GM12878 (cell line): ENCODE measurements at regions not wholly inside any gene's neighbourhood (a gene's known extent, or its start where the extent isn't known, plus 50 kb on each side); places are given as distances from the start of the nearest gene placed in this dataset.

Experiments
- ATAC-seq: fragments of 200-7000 bp; cut with Tn5 transposase; 3 replicates; pipeline ENCODE4 v1.9.1; 2020; ENCODE audit warnings: mild to moderate bottlenecking, moderate library complexity
- BruUV-seq: library from RNA; stranded (reverse); fragments of 400-500 nt; replicated peaks from 2 replicates; lab custom pipeline; 2021; lab: Mats Ljungman, UMichigan
- CTCF ChIA-PET: fragments of 300-600 bp; sonication (Branson Sonifier 250); formaldehyde crosslinking; extraction: SDS; loops from one replicate; lab custom pipeline; 2021; ENCODE audit warnings: inconsistent platforms; lab: Yijun Ruan, JAX
- POLR2A ChIA-PET: fragments of 350-600 bp; formaldehyde crosslinking; extraction: SDS; loops from one replicate; lab custom pipeline; 2021; ENCODE audit warnings: inconsistent platforms; lab: Charles Lee
- RAD21 ChIA-PET: fragments of 300-600 bp; sonication (Branson Sonifier 250); formaldehyde crosslinking; loops from one replicate; lab custom pipeline; 2023; ENCODE audit warnings: antibody characterized with exemption; ENCODE audit not compliant: unreplicated experiment; lab: Charles Lee
- SMC1A ChIA-PET: fragments of 300-600 bp; sonication (Branson Sonifier 250); formaldehyde crosslinking; loops from one replicate; lab custom pipeline; 2023; ENCODE audit not compliant: unreplicated experiment, uncharacterized antibody; lab: Charles Lee
- DNase-seq: peaks from one replicate; pipeline ENCODE4 v3.0.0-alpha.2; 2011; ENCODE audit warnings: low read depth, low spot score
- FAIRE-seq: peaks from 3 replicates; lab custom pipeline; 2011; peaks lifted over from hg19 to GRCh38; lab: Jason Lieb, UNC
- H2AFZ ChIP-seq: 2 replicates; pipeline ENCODE4 v1.6.0; 2011; ENCODE audit warnings: low read depth, low read length, control low read depth; ENCODE audit not compliant: control insufficient read depth
- H3K27ac ChIP-seq: 2 replicates; pipeline ENCODE4 v1.5.1; 2011; ENCODE audit warnings: control low read depth; ENCODE audit not compliant: control insufficient read depth, insufficient read depth
- H3K27me3 ChIP-seq, 2 experiments: replicated peaks in 1 of 2; 2 replicates each; pipeline versions ENCODE4 v1.6.0 to v1.6.1; 2011; ENCODE audit warnings: low read length in 1 of 2; ENCODE audit not compliant: control insufficient read depth in 2 of 2, insufficient read depth in 2 of 2
- H3K36me3 ChIP-seq, 2 experiments: 2 replicates each; pipeline ENCODE4 v1.5.1; 2011; ENCODE audit warnings: low read length in 1 of 2; ENCODE audit not compliant: control insufficient read depth in 2 of 2, insufficient read depth in 2 of 2
- H3K4me1 ChIP-seq: 2 replicates; pipeline ENCODE4 v1.6.1; 2011; ENCODE audit warnings: mild to moderate bottlenecking, low read length, moderate library complexity, mixed read lengths; ENCODE audit not compliant: control insufficient read depth, insufficient read depth
- H3K4me2 ChIP-seq: 2 replicates; pipeline ENCODE4 v1.6.0; 2011; ENCODE audit warnings: control low read depth; ENCODE audit not compliant: control insufficient read depth, insufficient read depth
- H3K4me3 ChIP-seq: fragments of 200-600 bp; sonication (generic); 2 replicates; pipeline ENCODE4 v1.5.1; 2016
- H3K79me2 ChIP-seq: 2 replicates; pipeline ENCODE4 v1.6.0; 2011; ENCODE audit warnings: low read length; ENCODE audit not compliant: control insufficient read depth, insufficient read depth
- H3K9ac ChIP-seq: 2 replicates; pipeline ENCODE4 v1.8.0; 2011; ENCODE audit warnings: low read length, control low read depth, mixed read lengths; ENCODE audit not compliant: control insufficient read depth, insufficient read depth
- H3K9me3 ChIP-seq: replicated peaks from 3 replicates; pipeline ENCODE4 v1.5.1; 2011; ENCODE audit warnings: mild to moderate bottlenecking, low read length; ENCODE audit not compliant: control insufficient read depth, insufficient read depth
- H4K20me1 ChIP-seq: 2 replicates; pipeline ENCODE4 v1.6.0; 2011; ENCODE audit not compliant: control insufficient read depth, insufficient read depth
- ATF2 ChIP-seq: IDR thresholded peaks from 2 replicates; pipeline ENCODE4 v1.6.1; 2012; ENCODE audit warnings: low read length, inconsistent platforms
- BHLHE40 ChIP-seq, 2 experiments: fragments of 450-650 bp in 1 of 2; IDR thresholded peaks; 2 replicates each; pipeline ENCODE4 v1.6.1; 2011 to 2017; ENCODE audit warnings: low read depth in 2 of 2, borderline replicate concordance in 1 of 2, improper control_type of control experiment in 1 of 2, low read length in 1 of 2, mild to moderate bottlenecking in 1 of 2
- CBX5 ChIP-seq: sonication (generic); IDR thresholded peaks from 2 replicates; pipeline ENCODE4 v1.6.1; 2016; ENCODE audit warnings: low read depth, moderate library complexity, mild to moderate bottlenecking, inconsistent platforms
- CREM ChIP-seq: IDR thresholded peaks from 2 replicates; pipeline ENCODE4 v1.6.1; 2014; ENCODE audit warnings: antibody characterized with exemption, low read depth
- JUNB ChIP-seq: IDR thresholded peaks from 2 replicates; pipeline ENCODE4 v1.6.1; 2016; ENCODE audit warnings: antibody characterized with exemption, mild to moderate bottlenecking
- MEF2A ChIP-seq: IDR thresholded peaks from 2 replicates; pipeline ENCODE4 v1.6.1; 2011; ENCODE audit warnings: low read depth, mild to moderate bottlenecking, low read length, moderate library complexity; ENCODE audit not compliant: insufficient read depth
- MTA2 ChIP-seq: fragments of 450-650 bp; IDR thresholded peaks from 2 replicates; pipeline ENCODE4 v1.6.1; 2016; ENCODE audit warnings: low read depth, mild to moderate bottlenecking, moderate library complexity
- MYB ChIP-seq: fragments of 150-350 bp; IDR thresholded peaks from 2 replicates; pipeline ENCODE4 v1.6.1; 2014; ENCODE audit warnings: mild to moderate bottlenecking, low read depth, low read length, borderline replicate concordance
- NR2C1 ChIP-seq: fragments of 450-650 bp; IDR thresholded peaks from 2 replicates; pipeline ENCODE4 v1.6.1; 2017; ENCODE audit warnings: antibody characterized with exemption, mild to moderate bottlenecking, moderate library complexity
- NRF1 ChIP-seq: conservative IDR thresholded peaks from 2 replicates; pipeline ENCODE4 v1.6.1; 2011; ENCODE audit warnings: mild to moderate bottlenecking, low read depth, low read length, improper control_type of control experiment
- RELB ChIP-seq: fragments of 450-650 bp; IDR thresholded peaks from 2 replicates; pipeline ENCODE4 v1.6.1; 2017; ENCODE audit warnings: low read depth, mild to moderate bottlenecking, moderate library complexity
- SMAD5 ChIP-seq: IDR thresholded peaks from 2 replicates; pipeline ENCODE4 v1.6.1; 2016; ENCODE audit warnings: antibody characterized with exemption, low read depth
- STAT3 ChIP-seq: IDR thresholded peaks from 2 replicates; pipeline ENCODE4 v1.6.1; 2011; ENCODE audit warnings: low read depth, low read length, improper control_type of control experiment
- TCF7 ChIP-seq: IDR thresholded peaks from 2 replicates; pipeline ENCODE4 v1.6.1; 2014; ENCODE audit warnings: antibody characterized with exemption, borderline replicate concordance
- WGBS: methylation state at CpG from one replicate; pipeline ENCODE4 v1.1.6; 2016; ENCODE audit warnings: low lambda C conversion rate; ENCODE audit not compliant: insufficient replicate concordance, insufficient coverage; ENCODE audit errors: missing lambda C conversion rate; 5-methylcytosine and 5-hydroxymethylcytosine counted together
- in situ Hi-C: fragments of 300-500 bp; cut with MboI; formaldehyde crosslinking; loops from 9 replicates; pipeline ENCODE4 v1.14.3; 2018; ENCODE audit warnings: mixed read lengths
- intact Hi-C: fragments of 100-400 bp; cut with micrococcal nuclease; formaldehyde crosslinking; loops from one replicate; pipeline ENCODE4 v1.14.2; 2022; ENCODE audit not compliant: unreplicated experiment
- TF ChIP-seq, protein P1 (sequence below): fragments of 450-650 bp; IDR thresholded peaks from 2 replicates; pipeline ENCODE4 v1.6.1; 2017; ENCODE audit warnings: mild to moderate bottlenecking
- TF ChIP-seq, protein P2 (sequence below): fragments of 150-350 bp; IDR thresholded peaks from 2 replicates; pipeline ENCODE4 v1.6.1; 2014; ENCODE audit warnings: mild to moderate bottlenecking, low read depth, low read length

DNA sequence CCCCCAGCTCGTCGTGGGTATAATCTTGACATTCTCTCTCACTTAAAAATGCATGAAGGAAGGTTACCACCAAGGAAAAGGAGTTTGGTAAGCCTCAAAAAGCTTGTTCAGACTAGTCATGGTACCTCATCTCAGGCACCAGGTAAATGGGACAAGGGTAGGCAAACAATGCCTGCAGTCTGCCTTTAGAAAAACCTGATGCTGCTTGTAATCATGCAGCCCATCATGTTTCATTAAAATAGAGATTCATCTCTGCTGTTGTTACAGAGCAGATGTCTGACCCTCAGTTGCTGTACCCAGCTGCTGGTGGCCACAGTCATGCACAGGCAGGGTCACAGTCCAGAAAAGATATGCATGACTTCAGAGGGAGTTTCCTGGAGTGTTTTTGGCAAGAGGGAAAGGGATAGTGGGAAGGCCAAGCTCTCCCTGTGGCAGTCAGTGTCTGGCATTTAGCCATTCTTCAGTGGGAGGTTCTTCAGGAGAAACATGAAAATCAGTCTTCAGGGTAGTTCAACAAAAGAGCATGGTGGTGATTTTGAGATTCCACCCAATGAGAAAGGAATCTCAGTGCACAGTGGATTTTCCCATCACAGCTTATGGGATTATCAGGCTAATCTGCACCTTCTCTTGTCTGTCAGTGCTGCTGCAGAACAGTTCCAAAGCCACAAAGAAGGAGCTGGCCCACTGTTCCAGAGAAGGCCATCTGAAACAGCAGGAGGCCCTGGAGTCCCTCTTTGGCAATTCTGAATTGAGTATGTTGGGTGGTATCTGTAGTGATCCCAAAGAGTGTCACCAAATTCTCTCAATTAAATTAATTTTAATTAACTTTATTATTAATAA, 202.7 kb upstream of the FRMD6 start:
- Histone ChIP-seq H3K9me3 (no peaks in the 10 kb centered on the region), H3K27ac (no peak overlapping the region), H3K79me2 (no peaks in the 10 kb centered on the region), H3K9ac (no peak overlapping the region), H3K4me1 (no peaks in the 10 kb centered on the region), H4K20me1 (no peaks in the 10 kb centered on the region), H3K27me3 (no peaks in the 10 kb centered on the region; a peak in 1 of 4 replicates)
- BruUV-seq: no TSS peak
- CTCF ChIA-PET: interaction anchor here (0.9 to 1.5 kb wide), 2 partner anchors 8 to 46 kb away, joined by 3 to 4 read pairs; no protein-coding TSS in a partner anchor
- intact Hi-C loops: no loop called here
- SMC1A ChIA-PET: interaction anchor here (1.1 kb wide), 1 partner anchor 44 kb away, joined by 3 read pairs; no protein-coding TSS in a partner anchor
- TF ChIP-seq CBX5 (no peak), TCF7 (no peak), BHLHE40 (IDR thresholded peaks at IDR 0.05; ENCODE audit: borderline replicate concordance in 1 of 2, low read depth in 2 of 2, low read length in 1 of 2) (no peak), CREM (no peak), NR2C1 (no peak), RELB (no peak), SMAD5 (no peak), MYB (no peak), STAT3 (no peak), JUNB (no peak), NRF1 (no peak), MTA2 (no peak), ATF2 (no peak), MEF2A (no peak)
- TF ChIP-seq, protein P1, sequence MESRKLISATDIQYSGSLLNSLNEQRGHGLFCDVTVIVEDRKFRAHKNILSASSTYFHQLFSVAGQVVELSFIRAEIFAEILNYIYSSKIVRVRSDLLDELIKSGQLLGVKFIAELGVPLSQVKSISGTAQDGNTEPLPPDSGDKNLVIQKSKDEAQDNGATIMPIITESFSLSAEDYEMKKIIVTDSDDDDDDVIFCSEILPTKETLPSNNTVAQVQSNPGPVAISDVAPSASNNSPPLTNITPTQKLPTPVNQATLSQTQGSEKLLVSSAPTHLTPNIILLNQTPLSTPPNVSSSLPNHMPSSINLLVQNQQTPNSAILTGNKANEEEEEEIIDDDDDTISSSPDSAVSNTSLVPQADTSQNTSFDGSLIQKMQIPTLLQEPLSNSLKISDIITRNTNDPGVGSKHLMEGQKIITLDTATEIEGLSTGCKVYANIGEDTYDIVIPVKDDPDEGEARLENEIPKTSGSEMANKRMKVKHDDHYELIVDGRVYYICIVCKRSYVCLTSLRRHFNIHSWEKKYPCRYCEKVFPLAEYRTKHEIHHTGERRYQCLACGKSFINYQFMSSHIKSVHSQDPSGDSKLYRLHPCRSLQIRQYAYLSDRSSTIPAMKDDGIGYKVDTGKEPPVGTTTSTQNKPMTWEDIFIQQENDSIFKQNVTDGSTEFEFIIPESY: no peak
- TF ChIP-seq, protein P2, sequence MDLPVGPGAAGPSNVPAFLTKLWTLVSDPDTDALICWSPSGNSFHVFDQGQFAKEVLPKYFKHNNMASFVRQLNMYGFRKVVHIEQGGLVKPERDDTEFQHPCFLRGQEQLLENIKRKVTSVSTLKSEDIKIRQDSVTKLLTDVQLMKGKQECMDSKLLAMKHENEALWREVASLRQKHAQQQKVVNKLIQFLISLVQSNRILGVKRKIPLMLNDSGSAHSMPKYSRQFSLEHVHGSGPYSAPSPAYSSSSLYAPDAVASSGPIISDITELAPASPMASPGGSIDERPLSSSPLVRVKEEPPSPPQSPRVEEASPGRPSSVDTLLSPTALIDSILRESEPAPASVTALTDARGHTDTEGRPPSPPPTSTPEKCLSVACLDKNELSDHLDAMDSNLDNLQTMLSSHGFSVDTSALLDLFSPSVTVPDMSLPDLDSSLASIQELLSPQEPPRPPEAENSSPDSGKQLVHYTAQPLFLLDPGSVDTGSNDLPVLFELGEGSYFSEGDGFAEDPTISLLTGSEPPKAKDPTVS: no peak
- TF ChIP-seq, all 136 proteins: peak for 0
- no peaks in the 10 kb centered on the region for H3K36me3 ChIP-seq
- H3K4me3 ChIP-seq: no peak overlapping the region
- ATAC-seq (no peak), DNase-seq (no peak), FAIRE-seq (no peak)
- ChIA-PET RAD21 (no interaction called here), POLR2A (no interaction called here)
- H2AFZ ChIP-seq: no peak overlapping the region
- no peak overlapping the region for H3K4me2 ChIP-seq
- WGBS: 13% methylated on average over 2 of the region's 2 CpGs
- in situ Hi-C loops: no loop called here
